ENCODE measurements at regions not wholly inside any gene's neighbourhood (a gene's known extent, or its start where the extent isn't known, plus 50 kb on each side); places are given as distances from the start of the nearest gene placed in this dataset.

DNA sequence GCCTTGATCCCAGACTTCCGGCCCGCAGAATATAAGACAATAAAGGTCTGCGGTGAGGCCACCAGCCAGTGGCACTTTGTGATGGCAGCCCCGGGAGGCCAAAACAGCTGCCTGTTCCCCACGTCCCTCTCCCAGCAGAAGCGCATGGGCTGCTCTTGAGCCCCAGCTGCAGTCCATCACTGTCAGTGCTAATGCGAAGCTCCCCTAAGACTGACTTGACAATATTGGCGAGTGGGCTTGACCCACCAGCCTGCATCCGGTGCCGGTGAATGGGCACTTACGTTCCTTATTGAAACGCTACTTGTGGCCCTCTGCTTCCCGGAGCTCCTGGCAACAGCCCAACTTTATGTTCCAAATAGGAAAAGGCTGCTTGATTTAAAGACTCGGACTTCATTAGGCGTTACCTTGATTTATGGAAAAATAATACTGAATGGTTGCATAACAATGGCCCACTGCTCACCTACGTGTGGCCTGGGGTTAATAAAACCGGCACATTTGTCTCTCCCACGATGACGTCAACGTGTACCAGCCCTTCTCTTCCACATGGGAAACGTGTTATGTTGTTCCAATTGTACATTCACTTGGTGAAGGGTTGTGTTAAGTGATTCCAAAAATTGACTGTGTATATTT is 93.4 kb upstream of the SEPTIN5 start:
- peak overlapping the region; percentile 25 for H4K91ac ChIP-seq (replicated peaks; ENCODE audit: insufficient read length, low read length)
- no peak overlapping the region for H3K4ac ChIP-seq (replicated peaks; ENCODE audit: insufficient read length, low read depth, low read length)
- no peak overlapping the region for H4K8ac ChIP-seq (ENCODE audit: extremely low read depth, insufficient read depth, low read length)
- H3K36me3 ChIP-seq (ENCODE audit: control insufficient read depth in 2 of 4, insufficient read depth in 4 of 4, low read length in 3 of 4) = no peaks in the 10 kb centered on the region
- H3K14ac ChIP-seq (ENCODE audit: insufficient read length) = no peak overlapping the region
- no peaks in the 10 kb centered on the region; a peak in 1 of 7 replicates for H3K27me3 ChIP-seq (replicated peaks in 1 of 4; ENCODE audit: control insufficient read depth in 3 of 4, extremely low read depth in 1 of 4, insufficient read depth in 3 of 4, low read length in 3 of 4)
- H3K23ac ChIP-seq (ENCODE audit: insufficient read length) = no peak overlapping the region
- H2BK5ac ChIP-seq (ENCODE audit: low read depth, low read length) = no peak overlapping the region
- H3K9ac ChIP-seq (replicated peaks in 1 of 4; ENCODE audit: extremely low read depth in 1 of 4, low read depth in 3 of 4, low read length in 3 of 4) = no peak overlapping the region
- H2AK5ac ChIP-seq (ENCODE audit: low read depth, low read length) = peak overlapping the region; percentile 79; the same call in 1 of the 2 replicates
- 0 out of 2 replicates have a peak overlapping the region, but pooled peaks have one; percentile 71 for H2BK12ac ChIP-seq (ENCODE audit: low read depth, low read length)
- TF ChIP-seq E2F6 (IDR thresholded peaks at IDR 0.05) (no peak), NRF1 (IDR thresholded peaks at IDR 0.05; ENCODE audit: low read depth, low read length) (no peak), BACH1 (IDR thresholded peaks at IDR 0.05; ENCODE audit: low read length) (no peak), SP2 (IDR thresholded peaks at IDR 0.05; ENCODE audit: low read length) (no peak), SP4 (IDR thresholded peaks at IDR 0.05; ENCODE audit: low read length) (no peak), EZH2 (IDR thresholded peaks at IDR 0.05; ENCODE audit: low read depth, low read length, severe bottlenecking) (no peak)
- no peak overlapping the region; the same call in 1 of the 2 replicates for H3K18ac ChIP-seq (ENCODE audit: extremely low read depth, low read length)
- no peaks in the 10 kb centered on the region for H3K9me3 ChIP-seq (ENCODE audit: insufficient read depth in 2 of 2, low read depth in 1 of 2, low read length in 1 of 2)
- no peak overlapping the region for H2AFZ ChIP-seq (ENCODE audit: low read length)
- peaks cover 5 to 36% (median 17%) of the 10 kb centered on the region in 4 experiments for H3K4me1 ChIP-seq (replicated peaks in 1 of 4; ENCODE audit: control insufficient read depth in 3 of 4, insufficient read depth in 4 of 4, low read length in 3 of 4)
- H2BK15ac ChIP-seq (ENCODE audit: low read length) = peak overlapping the region; percentile 72; the same call in 1 of the 2 replicates
- peak overlapping the region; percentile 23 for H4K5ac ChIP-seq (ENCODE audit: insufficient read length, low read depth, low read length)
- H3K79me2 ChIP-seq (ENCODE audit: control insufficient read depth in 1 of 2, insufficient read depth in 2 of 2, low read length in 2 of 2) = no peaks in the 10 kb centered on the region
- ChIA-PET CTCF (ENCODE audit: partially characterized antibody) (interaction anchor here (0.9 to 3.2 kb wide), 6 partner anchors 9 to 535 kb away, joined by 3 to 17 read pairs (median 4); no protein-coding TSS in a partner anchor), POLR2A (ENCODE audit: partially characterized antibody) (interaction anchor here (1.3 to 1.4 kb wide), 2 partner anchors 11 to 25 kb away, joined by 4 to 5 read pairs; no protein-coding TSS in a partner anchor)
- H2BK20ac ChIP-seq (ENCODE audit: low read length) = no peak overlapping the region
- H3K56ac ChIP-seq (replicated peaks; ENCODE audit: insufficient read length, low read depth, low read length) = no peak overlapping the region
- no peaks in the 10 kb centered on the region for H4K20me1 ChIP-seq (replicated peaks in 1 of 2; ENCODE audit: control insufficient read depth in 1 of 2, insufficient read depth in 2 of 2, low read length in 2 of 2)
- no peaks in the 10 kb centered on the region for H3K23me2 ChIP-seq (ENCODE audit: low read depth, low read length)
- DNase-seq (ENCODE audit: low read depth in 1 of 2, low spot score in 2 of 2) (no peak), FAIRE-seq (no peak)
- no peaks in the 10 kb centered on the region for H3K79me1 ChIP-seq (ENCODE audit: low read depth, low read length)
- no peak overlapping the region for H3K27ac ChIP-seq (ENCODE audit: low read depth, low read length)
- no peak overlapping the region for H3K4me3 ChIP-seq (ENCODE audit: extremely low read depth in 1 of 4, insufficient read depth in 2 of 4, low read depth in 3 of 4, low read length in 4 of 4)
- no peak overlapping the region for H2BK120ac ChIP-seq (replicated peaks; ENCODE audit: low read depth, low read length)
- no peak overlapping the region for H3K4me2 ChIP-seq (ENCODE audit: insufficient read depth in 1 of 2, low read depth in 2 of 2, low read length in 2 of 2)
- WGBS, 2 experiments (ENCODE audit: extremely low coverage in 1 of 2, insufficient coverage in 1 of 2, insufficient read length in 1 of 2, insufficient replicate concordance in 2 of 2, low coverage in 1 of 2, low lambda C conversion rate in 2 of 2, missing lambda C conversion rate in 1 of 2) = 85% methylated on average over 21 of the region's 21 CpGs; no CpG with 5 or more reads in 1 of the 2 experiments

Measured in H1 (cell line).